Globus pallidus (tissue), 1 donor: ENCODE measurements at regions not wholly inside any gene's neighbourhood (a gene's known extent, or its start where the extent isn't known, plus 50 kb on each side); places are given as distances from the start of the nearest gene placed in this dataset.
A peak's percentile ranks its signal among the peaks of the same experiment; 100 is the strongest.

ENCODE experiments used
- DNase-seq: peaks from one replicate; pipeline ENCODE4 v3.0.0-alpha.2; 2015; ENCODE audit warnings: low spot score

DNA sequence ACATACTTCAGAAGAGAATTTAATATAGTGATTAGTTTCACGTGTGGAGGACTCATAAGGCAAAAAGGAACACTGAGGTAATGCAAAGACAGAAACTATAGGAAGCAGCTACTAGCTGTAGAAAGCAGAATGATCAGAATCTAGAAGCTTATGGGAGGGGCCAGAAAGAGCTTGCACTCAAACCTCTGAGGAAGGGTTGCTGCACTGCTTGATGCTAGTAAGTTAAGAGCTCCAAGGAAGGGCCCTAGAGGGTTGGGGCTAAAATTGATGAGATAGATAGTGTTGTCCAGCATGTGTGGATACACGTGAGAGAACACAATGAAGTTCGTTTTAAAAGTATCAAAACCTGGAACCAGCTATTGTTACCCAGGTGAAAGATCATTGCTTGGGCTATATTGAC lies 311.1 kb downstream of the SLC6A15 start:
- DNase-seq: no peak

DNA sequence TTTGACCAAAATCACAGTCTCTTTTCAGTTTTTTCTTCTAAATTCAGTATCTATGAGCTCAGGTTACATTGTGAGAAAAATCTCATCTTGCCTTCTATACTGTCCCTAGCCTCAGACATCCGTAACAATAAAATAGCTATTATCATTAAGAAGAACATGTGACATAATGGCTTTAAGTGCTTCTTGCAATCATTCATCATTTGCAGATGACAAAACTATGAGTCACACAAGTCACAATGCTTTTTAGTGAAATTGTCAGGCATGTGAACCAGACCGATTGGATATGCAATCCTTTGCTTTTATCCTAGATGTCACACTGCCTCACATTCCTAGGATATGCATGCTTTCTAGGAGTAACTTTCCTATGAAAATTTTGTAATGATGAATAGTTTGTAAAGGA lies 313.1 kb downstream of the SLC6A15 start:
- no peak for DNase-seq

DNA sequence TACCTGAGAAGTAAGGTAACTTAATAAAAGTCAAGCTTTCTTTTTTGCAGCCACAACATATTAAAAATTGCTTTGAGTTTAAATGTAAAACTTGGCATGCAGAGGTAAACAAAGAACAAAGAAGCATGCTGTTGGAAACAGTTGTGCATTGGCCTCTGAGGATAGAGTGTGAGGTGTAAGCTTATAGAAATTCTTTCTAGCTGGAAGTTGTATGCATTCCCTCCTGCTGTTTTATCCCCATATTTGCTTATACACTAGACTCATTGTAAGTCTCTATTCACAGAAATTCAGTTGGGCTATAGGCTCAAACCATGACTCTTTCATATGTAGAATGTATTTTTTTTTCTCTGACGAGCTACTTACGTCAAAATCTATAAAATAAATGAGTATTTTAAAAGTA lies 316.3 kb downstream of the SLC6A15 start:
- DNase-seq: no peak

DNA sequence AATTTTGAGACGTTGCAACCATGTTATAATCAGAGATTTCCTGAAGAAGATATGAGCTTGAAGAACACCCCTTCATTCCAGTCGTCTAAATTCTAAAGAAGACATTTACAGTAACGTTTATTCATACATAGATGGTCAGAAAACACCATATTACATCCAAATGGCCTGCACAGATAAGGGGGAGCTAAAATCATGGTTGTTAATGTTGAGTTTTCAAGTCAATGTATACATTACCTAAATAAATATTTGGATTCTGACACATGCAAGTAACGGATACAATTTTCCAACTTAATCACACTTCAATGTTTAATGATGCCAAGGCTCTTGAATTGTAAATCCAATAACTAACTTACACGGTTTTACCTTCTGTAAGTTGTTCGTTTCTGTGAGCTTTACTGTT lies 318.4 kb downstream of the SLC6A15 start:
- DNase-seq: no peak

DNA sequence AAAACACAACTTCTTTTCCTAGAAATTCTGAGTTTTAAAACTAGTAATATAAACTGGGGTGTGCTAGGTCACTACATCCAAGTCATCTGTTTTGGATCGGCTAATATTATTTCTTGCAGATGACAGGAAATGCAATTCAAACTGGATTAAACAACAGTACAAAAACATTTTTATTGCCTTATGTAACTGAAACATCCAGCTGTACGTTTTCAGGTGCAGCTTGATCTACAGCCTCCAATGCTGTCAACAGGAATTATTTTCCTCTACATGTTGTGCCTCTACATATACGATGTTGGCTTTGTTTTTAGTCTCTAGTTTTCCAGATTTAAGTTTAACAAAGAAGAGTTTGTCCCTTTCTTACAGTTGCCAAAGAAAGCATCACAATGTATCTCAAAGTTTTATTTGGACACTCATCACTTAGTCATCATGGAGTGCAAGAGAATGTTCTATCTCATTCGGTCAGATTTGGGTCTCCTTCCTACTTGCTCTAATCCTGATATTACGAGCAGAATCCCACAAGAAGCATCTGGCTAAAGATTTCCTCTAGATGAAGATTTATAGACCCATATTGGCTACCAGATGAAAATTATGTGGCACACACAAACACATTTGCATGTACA lies 326.7 kb downstream of the SLC6A15 start:
- no peak for DNase-seq

DNA sequence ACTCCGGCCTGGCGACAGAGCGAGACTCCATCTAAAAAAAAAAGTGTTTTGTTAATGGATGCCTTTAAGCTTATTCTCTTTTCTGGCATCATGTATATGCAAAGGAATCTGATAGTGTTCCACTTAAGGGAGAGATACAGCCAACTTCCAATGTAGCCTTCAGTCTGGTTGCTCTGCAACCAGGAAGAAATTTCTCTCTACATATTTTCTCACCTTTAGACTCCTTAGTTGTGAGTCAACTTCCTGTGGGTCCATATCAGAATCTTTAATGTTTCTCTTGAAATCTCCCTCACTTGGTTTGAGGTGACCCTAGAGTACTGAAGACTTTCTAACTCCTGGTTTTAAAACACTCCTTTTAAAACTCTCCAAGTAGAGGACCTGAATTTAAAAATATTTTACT lies 340.4 kb downstream of the SLC6A15 start:
- no peak for DNase-seq

DNA sequence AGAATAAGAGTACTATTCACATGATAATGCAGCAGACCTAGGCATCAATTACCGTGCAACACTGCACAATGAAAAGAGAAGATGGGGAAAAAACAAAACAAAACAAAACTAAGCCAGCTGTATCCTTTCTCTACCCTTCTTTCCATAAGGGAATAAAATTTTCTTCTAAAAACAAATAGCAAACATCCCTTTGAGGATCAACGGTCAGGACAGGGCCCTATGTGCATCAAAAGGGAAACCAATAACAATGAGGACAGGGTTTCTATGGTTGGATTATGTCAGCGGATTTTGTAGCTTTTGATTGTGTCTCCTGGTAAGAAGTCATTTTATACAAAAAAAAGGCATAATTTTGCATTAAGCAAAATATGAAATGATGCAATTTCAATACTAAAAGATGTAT lies 350.3 kb downstream of the SLC6A15 start:
- no peak for DNase-seq

DNA sequence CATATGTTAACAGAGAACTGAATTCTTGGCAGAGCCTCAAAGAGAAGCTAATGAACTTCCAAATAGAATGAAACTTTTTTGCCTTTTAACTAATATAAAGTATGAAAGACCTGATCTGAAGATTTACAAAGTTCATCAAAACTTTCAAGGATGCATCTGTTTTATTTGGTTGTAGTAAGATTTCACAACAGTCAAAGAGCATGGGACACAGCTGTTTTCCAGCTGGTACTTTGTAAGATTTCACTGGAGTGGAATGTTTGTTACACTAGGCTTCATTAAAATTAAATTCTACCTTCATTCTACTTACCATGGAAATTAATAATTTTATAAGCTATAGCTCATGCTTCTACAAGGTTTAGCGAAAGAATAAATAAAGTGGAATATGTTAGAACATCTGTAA lies 351.2 kb downstream of the SLC6A15 start:
- DNase-seq: no peak

DNA sequence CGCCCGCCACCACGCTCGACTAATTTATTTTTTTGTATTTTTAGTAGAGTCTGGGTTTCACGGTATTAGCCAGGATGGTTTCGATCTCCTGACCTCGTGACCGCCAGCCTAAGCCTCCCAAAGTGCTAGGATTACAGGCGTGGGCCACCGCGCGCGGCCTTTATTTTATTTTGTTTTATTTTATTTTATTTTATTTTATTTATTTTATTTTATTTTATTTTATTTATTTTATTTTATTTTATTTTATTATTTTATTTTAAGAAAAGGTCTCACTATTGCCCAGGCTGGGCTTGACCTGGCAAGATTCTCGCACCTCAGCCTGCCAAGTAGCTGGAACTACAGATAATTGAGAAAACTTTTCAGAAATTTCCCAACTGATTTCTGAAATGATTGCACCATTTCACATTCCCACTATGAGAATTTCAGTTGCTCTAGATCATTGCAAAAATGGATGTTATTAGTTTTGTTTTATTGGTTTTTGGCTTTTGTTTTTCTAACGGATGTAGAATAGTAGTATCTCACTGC lies 358.3 kb downstream of the SLC6A15 start:
- DNase-seq: no peak

DNA sequence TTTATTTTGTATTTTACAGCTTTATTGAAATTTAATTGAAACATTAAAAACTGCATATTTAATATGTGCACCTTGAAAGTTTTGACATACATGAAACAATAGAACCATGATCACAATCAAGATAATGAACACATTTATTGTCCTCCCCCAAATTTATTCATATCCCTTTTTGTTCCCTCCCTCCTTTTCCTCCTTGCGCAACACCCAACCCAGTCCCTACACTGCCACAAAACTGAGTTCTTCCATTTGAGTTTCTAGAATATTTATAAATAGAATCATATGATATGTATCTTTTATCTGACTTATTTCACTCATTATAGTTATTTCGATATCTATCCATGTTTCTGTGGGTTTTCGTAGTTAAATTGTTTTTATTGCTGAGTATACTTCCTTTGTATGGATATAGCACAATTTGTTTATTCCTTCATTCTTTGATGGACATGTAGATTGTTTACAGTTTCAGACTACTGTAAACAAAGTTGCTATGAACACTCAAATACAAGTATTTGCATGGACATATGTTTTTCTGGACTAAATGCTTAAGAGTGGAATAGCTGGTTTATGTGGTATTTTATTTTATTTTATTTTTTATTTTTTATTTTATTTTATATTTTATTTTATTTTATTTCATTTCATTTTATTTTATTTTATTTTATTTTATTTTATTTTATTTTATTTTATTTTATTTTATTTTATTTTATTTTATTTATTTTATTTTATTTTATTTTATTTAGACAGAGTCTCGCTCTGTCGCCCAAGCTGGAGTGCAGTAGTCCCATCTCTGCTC lies 359.1 kb downstream of the SLC6A15 start:
- DNase-seq: no peak

DNA sequence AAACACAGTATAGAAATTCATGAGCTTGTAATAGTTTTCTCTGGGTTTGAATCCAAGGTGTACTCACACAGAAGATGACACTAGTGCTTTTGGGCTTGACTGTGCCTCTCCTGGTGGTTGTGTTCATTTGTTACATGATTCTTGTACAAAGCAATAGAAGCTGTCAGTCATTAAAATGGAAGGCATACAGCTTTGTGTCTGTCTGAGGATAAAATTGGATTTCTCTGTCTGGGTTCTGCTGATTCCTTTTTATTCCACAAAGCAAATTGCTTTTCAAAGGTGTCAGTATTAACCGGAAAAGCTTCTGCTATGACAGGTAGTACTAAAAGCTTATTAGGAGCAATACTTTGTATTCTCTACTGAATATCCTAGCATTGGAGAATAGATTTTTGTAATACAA lies 361.2 kb downstream of the SLC6A15 start:
- DNase-seq: no peak

DNA sequence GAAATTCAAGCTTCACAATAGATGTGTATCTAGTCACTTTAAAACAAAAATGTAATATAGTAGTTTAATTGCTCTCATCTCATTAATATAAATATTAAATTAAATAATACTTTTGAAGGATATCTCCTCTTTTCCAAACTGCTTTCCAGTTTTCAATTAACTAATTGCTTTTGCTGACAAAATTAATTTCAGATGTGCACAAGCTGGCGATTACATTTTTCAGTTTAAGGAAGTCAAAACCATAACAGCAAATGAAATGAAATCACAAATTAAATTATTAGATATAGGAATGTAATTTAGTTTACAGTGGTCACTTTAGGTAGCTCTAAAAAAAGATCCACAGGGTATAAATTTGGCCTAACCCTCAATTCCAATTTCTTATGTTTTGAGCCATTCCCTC lies 362.1 kb downstream of the SLC6A15 start:
- no peak for DNase-seq

DNA sequence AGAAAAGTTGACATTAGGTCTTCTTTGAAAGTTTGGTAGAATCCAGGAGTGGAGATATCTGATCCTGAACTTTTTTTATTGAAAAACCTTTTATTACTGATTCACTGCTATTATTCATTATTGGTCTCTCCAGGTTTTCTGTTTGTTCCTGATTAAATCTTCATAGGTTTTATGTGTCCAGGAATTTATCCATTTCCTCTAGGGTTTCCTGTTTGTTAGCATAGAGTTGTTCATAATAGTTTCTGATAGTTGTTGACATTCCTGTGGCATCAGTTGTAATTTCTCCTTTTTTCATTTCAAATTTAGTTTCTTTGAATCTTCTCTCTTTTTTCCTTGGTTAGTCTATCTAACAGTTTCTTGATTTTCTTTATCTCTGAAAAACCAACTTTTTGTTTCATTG lies 370.3 kb downstream of the SLC6A15 start:
- DNase-seq: no peak

DNA sequence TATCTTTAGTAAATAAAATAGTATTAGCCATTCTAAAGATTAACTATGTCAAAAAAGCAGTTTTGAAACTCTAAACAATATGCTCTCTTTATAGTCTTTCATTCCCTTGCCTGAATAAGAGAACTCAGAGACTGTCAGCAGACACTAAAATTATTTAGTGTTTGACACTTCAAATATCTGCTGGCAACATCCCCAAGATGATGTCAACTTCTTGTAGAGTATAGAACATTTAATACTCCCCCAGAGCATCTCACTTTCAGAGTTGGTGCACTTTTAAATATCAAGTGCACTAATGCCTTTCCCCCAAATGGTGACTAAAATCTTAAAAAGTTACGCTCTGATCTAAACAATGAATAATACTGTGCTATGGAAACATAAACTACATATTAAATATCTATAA lies 374.9 kb downstream of the SLC6A15 start:
- DNase-seq: no peak

DNA sequence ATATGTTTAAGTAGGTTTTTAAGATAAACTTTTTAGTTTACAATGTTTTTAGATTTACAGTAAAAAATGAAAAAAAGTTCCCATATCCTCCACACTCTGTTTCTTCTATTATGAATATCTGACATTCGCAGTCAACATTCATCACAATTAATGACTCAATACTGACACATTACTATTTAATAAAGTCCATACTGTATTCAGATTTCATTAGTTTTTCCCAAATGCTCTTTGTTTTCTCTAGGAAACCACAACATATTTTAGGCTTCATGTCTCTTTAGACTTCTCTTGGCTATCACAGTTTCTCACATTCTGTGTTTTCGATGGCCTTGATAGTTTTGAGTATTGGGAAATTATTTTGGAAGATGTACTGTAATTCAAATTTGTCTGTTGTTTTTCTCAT lies 399.8 kb downstream of the SLC6A15 start:
- DNase-seq: no peak

DNA sequence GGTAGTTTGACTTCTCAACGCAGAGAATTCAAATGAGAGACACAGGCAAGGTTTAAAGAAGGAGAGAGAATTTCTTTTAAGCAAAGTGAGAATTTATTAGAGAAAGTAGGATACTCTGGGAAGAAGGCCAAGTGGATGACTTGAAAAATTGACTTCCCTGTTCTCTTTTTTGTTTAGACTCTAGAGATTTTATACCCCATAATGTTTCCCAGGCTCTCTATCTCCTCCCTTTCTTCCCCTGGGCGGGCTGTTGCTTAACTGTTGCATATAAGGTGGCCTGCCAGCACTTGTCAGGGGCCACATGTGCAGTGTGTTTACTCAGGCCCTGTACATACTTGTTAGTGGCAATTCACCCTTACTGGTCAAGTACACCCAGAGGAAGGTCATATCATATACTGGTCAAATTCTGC lies 403.7 kb downstream of the SLC6A15 start:
- no peak for DNase-seq

DNA sequence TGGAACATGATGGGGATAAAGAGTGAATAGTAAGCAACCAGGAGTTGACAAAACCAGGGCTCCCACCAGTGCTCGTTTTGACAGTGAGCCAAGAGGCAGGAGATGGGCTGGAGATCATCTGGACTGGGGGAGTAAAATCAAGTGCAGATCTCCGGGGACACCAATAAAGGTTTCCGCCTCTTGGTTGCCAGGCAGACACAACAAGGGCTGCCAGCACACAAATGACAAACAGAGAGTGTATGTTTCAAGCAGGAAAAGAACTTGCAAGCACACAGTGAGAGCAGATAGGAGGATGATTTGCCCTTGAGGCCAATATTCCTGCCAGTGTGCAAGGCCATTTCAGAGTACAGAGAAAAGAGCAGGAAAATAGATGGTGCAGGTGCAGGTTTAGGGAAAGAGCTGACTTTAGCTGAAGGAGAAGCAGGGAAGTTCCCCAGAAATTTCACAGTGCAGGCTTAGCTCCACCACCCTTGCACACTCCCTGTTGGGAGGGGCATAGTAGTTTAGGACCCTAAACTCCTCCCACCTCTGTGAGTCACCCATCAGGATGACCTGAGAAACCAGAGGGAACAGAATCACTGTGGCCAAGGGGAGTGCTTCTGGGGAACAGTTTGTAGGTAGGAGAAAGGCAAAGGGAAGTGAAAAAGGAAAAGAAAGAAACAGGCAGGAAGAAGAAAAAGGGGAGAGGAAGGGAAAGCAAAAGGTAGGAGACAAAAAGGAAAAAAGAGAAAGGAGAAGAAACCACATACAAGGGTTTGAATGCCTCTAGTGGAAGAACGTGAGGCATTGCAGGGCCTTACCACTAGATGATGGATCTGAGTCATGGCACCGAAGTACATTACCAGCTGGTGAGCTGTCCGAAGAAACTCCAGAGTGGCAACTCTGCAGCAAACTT lies 404.4 kb downstream of the SLC6A15 start:
- DNase-seq: no peak

DNA sequence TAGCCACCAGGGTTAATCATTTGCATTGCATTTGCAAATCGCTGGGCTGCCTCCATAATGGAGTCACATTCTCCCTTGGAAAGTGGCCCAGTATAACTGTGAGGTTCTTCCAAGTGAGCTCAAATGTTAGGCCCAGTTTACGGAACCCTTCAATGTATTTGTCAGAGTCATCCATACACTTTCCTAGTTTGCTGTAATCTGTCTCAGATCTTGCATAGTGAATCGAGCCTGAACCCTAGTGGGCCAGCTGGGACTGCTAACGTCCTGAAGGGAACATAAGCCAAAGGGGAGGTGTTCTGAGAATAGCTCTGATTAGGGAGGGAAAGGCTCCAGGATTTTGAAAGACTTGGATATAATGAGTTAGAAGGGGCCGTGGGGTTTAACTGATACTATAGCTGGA lies 406.3 kb downstream of the SLC6A15 start:
- no peak for DNase-seq

DNA sequence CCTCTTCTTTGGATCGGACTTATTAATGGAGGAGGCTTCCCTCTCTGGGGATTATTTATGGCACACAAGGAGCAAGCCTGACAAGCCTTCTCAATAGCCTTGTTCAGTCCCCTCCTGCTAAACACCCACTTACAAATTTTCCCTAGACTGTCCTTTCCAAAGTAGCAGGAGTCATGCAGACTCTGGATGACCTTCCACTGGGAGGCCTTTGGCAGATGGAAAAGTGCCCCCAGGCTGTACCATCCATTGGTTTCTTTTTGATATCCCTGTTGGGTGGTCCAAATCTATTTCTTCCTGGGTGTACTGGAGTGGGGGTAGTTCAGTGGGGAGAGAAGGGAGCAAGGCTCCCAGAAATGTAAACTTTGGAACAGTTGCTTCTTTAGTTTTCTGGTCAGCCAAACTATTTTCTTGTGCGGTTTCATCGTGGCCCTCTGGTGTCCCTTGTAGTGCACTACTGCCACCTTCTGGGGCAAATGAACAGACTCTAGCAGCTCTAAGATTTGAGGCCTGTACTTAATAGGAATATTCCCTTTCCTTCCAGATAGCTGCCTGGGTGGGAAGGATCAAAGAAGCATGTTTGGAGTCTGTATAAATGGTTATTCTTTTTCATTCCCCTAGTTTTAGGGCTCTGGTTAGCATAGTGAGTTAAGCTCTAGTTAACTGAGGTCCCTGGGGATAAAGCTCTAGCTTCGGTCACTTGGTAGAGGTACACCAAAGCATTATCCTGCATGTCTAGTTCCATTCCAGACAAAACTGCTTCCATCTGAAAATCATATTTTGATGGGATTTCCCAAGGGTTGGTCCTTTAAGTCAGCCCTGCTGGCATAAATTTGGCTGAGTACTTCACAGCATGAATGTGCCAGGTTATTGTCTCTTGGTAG lies 409.5 kb downstream of the SLC6A15 start:
- DNase-seq: peak; percentile 60

DNA sequence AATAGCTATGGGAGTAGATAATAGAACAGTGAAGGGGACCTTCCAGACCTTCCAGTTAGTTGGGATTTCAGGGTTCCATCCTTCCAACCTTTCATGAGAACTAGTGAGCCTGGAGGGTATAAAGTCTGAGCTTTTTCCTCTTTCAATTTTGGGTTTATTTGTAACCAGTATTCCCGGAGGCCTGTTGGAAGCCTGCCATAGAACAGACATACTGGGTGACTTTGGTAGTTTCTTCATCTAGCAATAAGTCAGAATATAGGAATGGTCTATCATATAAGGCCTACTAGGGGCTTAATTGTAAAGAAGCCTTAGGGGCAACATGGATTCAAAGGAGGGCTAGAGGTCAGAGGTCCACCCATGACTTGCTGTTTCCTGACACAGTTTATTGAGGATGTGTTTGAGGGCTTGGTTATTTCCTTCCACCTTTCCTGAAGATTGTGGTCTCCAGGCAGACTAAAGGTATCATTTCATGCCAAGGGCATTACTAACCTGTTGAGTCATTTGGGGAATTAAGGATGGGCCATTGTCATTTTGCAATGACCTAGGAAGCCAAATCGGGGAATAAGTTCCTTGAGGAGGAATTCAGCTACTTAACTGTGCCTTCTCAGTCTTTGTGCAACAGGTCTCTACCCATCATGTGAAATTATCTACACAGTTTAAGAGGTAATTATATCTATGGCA lies 410.3 kb downstream of the SLC6A15 start:
- DNase-seq: no peak

DNA sequence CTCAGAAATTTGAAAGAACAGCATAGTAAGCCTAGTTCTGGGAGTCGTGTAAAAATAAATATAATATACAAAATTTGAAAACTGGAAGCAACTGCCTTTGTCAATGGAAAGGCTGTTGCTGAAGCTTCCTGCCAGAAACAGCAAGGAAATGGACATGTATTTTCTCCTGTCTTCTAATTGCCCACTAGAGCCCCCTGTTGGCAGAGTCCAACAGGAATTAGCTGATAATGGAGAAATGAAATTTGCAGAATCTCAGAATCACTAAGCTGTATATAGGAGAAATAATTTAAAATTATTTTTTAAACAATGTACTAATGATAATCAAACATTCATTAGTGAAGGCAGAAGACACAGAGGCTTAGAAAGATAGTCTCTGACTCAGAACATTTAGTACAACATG lies 414.8 kb downstream of the SLC6A15 start:
- no peak for DNase-seq
